PC-3 (cell line): ENCODE measurements at regions not wholly inside any gene's neighbourhood (a gene's known extent, or its start where the extent isn't known, plus 50 kb on each side); places are given as distances from the start of the nearest gene placed in this dataset.

Experiments used
- CTCF ChIP-seq: fragments of 300-600 bp; sonication (generic); conservative IDR thresholded peaks from 2 replicates; pipeline ENCODE4 v1.5.1; 2017; ENCODE audit warnings: antibody characterized with exemption, low read depth, mild to moderate bottlenecking, low read length
- EZH2 ChIP-seq: fragments of 300-600 bp; sonication (generic); IDR thresholded peaks from one replicate; pipeline ENCODE4 v1.6.1; 2017; ENCODE audit warnings: antibody characterized with exemption, mild to moderate bottlenecking, low read length; ENCODE audit not compliant: unreplicated experiment

GRCh38 chr6:169996378-169997051, 245.1 kb downstream of the ERMARD start:
- TF ChIP-seq CTCF (no peak), EZH2 (no peak)
